IMR-90 (cell line): ENCODE measurements at regions not wholly inside any gene's neighbourhood (a gene's known extent, or its start where the extent isn't known, plus 50 kb on each side); places are given as distances from the start of the nearest gene placed in this dataset.

Experiments used
- BHLHE40 ChIP-seq: fragments of 150-350 bp; IDR thresholded peaks from 2 replicates; pipeline ENCODE4 v1.6.1; 2016; ENCODE audit warnings: mild to moderate bottlenecking, low read depth, low read length
- CTCF ChIP-seq: conservative IDR thresholded peaks from 2 replicates; pipeline ENCODE4 v1.5.1; 2012; ENCODE audit warnings: mild to moderate bottlenecking, low read depth, low read length, improper control_type of control experiment
- ELK1 ChIP-seq: fragments of 150-350 bp; IDR thresholded peaks from 2 replicates; pipeline ENCODE4 v1.6.1; 2016; ENCODE audit warnings: low read depth, mild to moderate bottlenecking, low read length, moderate library complexity, borderline replicate concordance
- FOS ChIP-seq: fragments of 150-350 bp; IDR thresholded peaks from 2 replicates; pipeline ENCODE4 v1.6.1; 2016; ENCODE audit warnings: low read depth, low read length
- MAZ ChIP-seq: IDR thresholded peaks from 2 replicates; pipeline ENCODE4 v1.6.1; 2012; ENCODE audit warnings: low read depth, mild to moderate bottlenecking, low read length, improper control_type of control experiment, moderate library complexity, borderline replicate concordance
- MXI1 ChIP-seq: IDR thresholded peaks from 2 replicates; pipeline ENCODE4 v1.6.1; 2012; ENCODE audit warnings: low read depth, mild to moderate bottlenecking, low read length, moderate library complexity, borderline replicate concordance
- POLR2A ChIP-seq: IDR thresholded peaks from 2 replicates; pipeline ENCODE4 v1.6.1; 2012; ENCODE audit warnings: mild to moderate bottlenecking, low read depth, low read length
- RAD21 ChIP-seq: IDR thresholded peaks from 2 replicates; pipeline ENCODE4 v1.6.1; 2012; ENCODE audit warnings: low read length, improper control_type of control experiment
- RFX5 ChIP-seq: IDR thresholded peaks from 2 replicates; pipeline ENCODE4 v1.8.0; 2012; ENCODE audit warnings: low read depth, mild to moderate bottlenecking, low read length, moderate library complexity
- SMC3 ChIP-seq: fragments of 150-350 bp; IDR thresholded peaks from 2 replicates; pipeline ENCODE4 v1.6.1; 2016; ENCODE audit warnings: low read depth, mild to moderate bottlenecking, antibody characterized with exemption, low read length, moderate library complexity

GRCh38 chr6:55676736-55677135 lies 97.7 kb upstream of the HMGCLL1 start:
- TF ChIP-seq RAD21, result no peak
- no peak for TF ChIP-seq CTCF
- TF ChIP-seq SMC3, result no peak
- TF ChIP-seq POLR2A, result no peak
- TF ChIP-seq MXI1, result no peak
- no peak for TF ChIP-seq MAZ
- TF ChIP-seq FOS, result no peak
- TF ChIP-seq RFX5, result no peak
- no peak for TF ChIP-seq BHLHE40
- TF ChIP-seq ELK1, result no peak
